ENCODE measurements at regions not wholly inside any gene's neighbourhood (a gene's known extent, or its start where the extent isn't known, plus 50 kb on each side); places are given as distances from the start of the nearest gene placed in this dataset.

DNA sequence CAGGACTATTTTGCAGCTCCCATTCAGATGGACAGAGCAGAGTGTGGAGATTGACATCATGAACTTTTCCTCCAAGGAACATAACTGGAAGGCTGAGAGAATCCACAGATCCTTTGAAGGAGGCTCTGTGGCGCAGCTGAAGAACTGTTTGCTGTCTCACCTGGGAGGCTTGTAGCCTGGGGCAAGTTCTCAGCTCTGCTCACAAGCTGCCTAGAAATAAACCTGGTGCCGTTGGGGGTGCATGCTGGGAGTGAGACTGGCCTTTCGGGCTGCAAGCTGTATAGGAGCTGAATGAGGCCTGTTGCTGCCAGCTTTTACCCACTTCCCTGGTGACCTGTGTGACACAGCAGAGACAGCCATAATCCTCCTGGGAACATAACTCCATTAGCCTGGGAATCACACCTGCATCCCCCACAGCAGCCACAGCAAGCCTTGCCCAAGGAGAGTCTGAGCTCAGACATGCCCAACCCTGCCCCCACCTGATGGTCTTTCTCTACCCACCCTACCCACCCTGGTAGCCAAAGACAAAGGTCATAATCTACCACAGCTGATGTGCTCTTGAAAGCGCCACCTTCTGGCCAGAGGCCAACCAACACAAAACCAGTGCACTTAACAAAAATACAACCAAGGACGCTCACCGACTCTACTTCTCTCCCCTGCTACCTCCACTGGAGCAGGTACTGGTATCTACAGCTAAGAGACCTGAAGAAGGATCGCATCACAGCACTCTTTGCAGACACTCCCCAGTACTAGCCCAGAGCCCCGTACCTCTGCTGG is 205.1 kb upstream of the MRPS30 start:
- WGBS, 2 donors (ENCODE audit: low coverage in 1 of 2) = 80% methylated on average over 8 of the region's 8 CpGs; no CpG with 5 or more reads in 1 of the 2 donors
- in situ Hi-C loops (cut with MboI; ENCODE audit: low pct_ligation_motif_present in 1 of 4, low pct_unique_long_range_greater_than_20kb in 1 of 4, low sequenced_read_pairs in 3 of 4) = no loop called here
- TF ChIP-seq POLR2A (IDR thresholded peaks at IDR 0.05) (no peak), POLR2AphosphoS5 (IDR thresholded peaks at IDR 0.05) (no peak), EP300 (IDR thresholded peaks at IDR 0.05; ENCODE audit: low read depth) (no peak)
- TF ChIP-seq, protein P1, sequence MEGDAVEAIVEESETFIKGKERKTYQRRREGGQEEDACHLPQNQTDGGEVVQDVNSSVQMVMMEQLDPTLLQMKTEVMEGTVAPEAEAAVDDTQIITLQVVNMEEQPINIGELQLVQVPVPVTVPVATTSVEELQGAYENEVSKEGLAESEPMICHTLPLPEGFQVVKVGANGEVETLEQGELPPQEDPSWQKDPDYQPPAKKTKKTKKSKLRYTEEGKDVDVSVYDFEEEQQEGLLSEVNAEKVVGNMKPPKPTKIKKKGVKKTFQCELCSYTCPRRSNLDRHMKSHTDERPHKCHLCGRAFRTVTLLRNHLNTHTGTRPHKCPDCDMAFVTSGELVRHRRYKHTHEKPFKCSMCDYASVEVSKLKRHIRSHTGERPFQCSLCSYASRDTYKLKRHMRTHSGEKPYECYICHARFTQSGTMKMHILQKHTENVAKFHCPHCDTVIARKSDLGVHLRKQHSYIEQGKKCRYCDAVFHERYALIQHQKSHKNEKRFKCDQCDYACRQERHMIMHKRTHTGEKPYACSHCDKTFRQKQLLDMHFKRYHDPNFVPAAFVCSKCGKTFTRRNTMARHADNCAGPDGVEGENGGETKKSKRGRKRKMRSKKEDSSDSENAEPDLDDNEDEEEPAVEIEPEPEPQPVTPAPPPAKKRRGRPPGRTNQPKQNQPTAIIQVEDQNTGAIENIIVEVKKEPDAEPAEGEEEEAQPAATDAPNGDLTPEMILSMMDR (IDR thresholded peaks at IDR 0.05) = no peak

DNA sequence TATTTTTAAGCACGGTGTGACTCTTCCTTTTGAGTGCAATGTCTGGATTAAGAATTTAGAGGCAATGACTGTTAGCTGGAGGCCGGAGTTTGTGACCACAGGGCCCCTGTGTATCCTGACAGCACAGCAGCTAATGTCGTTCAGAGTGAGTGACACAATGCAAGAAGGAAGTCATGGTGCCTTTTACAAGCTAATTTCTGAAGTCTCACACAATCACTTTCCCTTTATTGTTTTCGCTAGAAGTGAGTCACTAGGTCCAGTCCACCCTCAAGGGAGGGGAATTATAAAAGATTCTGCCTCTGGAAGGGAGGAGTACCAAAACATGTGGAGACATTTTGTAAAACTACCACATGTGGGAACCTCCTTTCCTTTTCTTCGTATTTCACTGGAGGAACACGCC is 185.5 kb upstream of the FGF10 start:
- H3K4me1 ChIP-seq = no peaks in the 10 kb centered on the region
- intact Hi-C loops (cut with DNase I; ENCODE audit: low total_unique reads) = no loop called here
- H3K36me3 ChIP-seq = no peaks in the 10 kb centered on the region
- DNase-seq = no peak
- WGBS, 2 donors (ENCODE audit: low coverage in 1 of 2) = 54 to 76% methylated on average over 5 to 6 of the region's 6 CpGs
- H3K9me3 ChIP-seq = no peaks in the 10 kb centered on the region
- H3K27ac ChIP-seq = no peak overlapping the region
- in situ Hi-C loops (cut with MboI; ENCODE audit: low pct_ligation_motif_present in 1 of 4, low pct_unique_long_range_greater_than_20kb in 1 of 4, low sequenced_read_pairs in 3 of 4) = no loop called here
- no peaks in the 10 kb centered on the region for H3K27me3 ChIP-seq
- no peak for TF ChIP-seq EP300 (IDR thresholded peaks at IDR 0.05; ENCODE audit: low read depth)
- TF ChIP-seq POLR2A (IDR thresholded peaks at IDR 0.05) = no peak
- TF ChIP-seq, protein P1 (IDR thresholded peaks at IDR 0.05) = no peak
- no peak for TF ChIP-seq POLR2AphosphoS5 (IDR thresholded peaks at IDR 0.05)
- no peak overlapping the region for H3K4me3 ChIP-seq

More for the DNA sequence above, 205.1 kb upstream of the MRPS30 start:
- Histone ChIP-seq H3K27ac (no peak overlapping the region), H3K36me3 (no peaks in the 10 kb centered on the region), H3K27me3 (no peaks in the 10 kb centered on the region), H3K4me3 (no peak overlapping the region), H3K4me1 (no peaks in the 10 kb centered on the region), H3K9me3 (peaks cover 0 to 5% of the 10 kb centered on the region in 2 donors)
- intact Hi-C loops (cut with DNase I; ENCODE audit: low total_unique reads) = no loop called here
- DNase-seq = no peak

DNA sequence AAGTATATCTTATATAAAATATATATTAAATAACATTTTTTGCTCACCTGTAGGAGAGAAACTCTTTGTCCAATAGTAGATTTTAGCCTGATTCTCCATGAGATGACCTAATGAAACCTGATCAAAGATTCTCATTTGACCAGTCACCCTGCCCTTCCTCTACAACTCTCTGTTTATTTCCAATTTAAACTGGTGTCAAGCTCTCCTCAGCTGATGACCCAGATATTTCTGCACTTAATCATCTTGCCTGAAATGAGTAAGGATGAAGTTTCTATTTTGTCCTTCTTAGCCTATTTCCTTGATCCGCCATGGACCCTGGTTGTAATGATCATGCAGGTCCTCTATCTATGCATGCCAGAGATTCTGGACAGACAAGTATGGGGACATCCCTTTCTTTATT is 179.3 kb upstream of the FGF10 start:
- intact Hi-C loops (cut with DNase I; ENCODE audit: low total_unique reads) = no loop called here
- Histone ChIP-seq H3K9me3 (no peaks in the 10 kb centered on the region), H3K27ac (no peak overlapping the region), H3K4me1 (no peaks in the 10 kb centered on the region), H3K36me3 (no peaks in the 10 kb centered on the region), H3K27me3 (no peaks in the 10 kb centered on the region), H3K4me3 (no peak overlapping the region)
- TF ChIP-seq EP300 (IDR thresholded peaks at IDR 0.05; ENCODE audit: low read depth) (no peak), POLR2A (IDR thresholded peaks at IDR 0.05) (no peak), POLR2AphosphoS5 (IDR thresholded peaks at IDR 0.05) (no peak)
- TF ChIP-seq, protein P1 (IDR thresholded peaks at IDR 0.05) = no peak
- in situ Hi-C loops (cut with MboI; ENCODE audit: low pct_ligation_motif_present in 1 of 4, low pct_unique_long_range_greater_than_20kb in 1 of 4, low sequenced_read_pairs in 3 of 4) = no loop called here
- no peak for DNase-seq
- 100% methylated on average over 1 of the region's 1 CpG for WGBS, 2 donors (ENCODE audit: low coverage in 1 of 2)

DNA sequence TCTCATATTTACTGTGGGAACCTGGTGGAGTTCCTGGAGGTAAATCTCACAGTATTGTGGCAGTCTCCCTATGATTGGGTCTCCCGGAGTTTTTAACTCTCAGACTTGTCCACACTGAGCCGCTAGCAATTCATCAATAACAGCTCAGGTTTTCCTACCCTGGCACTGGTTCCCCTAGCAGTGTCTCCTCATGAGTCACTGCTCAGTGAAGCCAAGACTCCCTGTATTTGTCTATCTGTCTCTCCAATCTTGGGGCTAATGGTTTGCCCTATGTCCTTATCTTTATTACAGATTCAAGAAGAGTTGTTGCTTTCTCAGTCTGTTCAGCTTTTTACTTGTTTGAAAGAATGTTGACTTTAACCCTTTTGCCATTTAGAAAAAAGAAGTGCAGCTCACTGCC is 176.7 kb upstream of the FGF10 start:
- TF ChIP-seq EP300 (IDR thresholded peaks at IDR 0.05; ENCODE audit: low read depth) = no peak
- TF ChIP-seq, protein P1 (IDR thresholded peaks at IDR 0.05) = no peak
- no peak for TF ChIP-seq POLR2A (IDR thresholded peaks at IDR 0.05)
- no peak for TF ChIP-seq POLR2AphosphoS5 (IDR thresholded peaks at IDR 0.05)
- intact Hi-C loops (cut with DNase I; ENCODE audit: low total_unique reads) (no loop called here), in situ Hi-C loops (cut with MboI; ENCODE audit: low pct_ligation_motif_present in 1 of 4, low pct_unique_long_range_greater_than_20kb in 1 of 4, low sequenced_read_pairs in 3 of 4) (no loop called here)
- no peaks in the 10 kb centered on the region for H3K9me3 ChIP-seq
- H3K27me3 ChIP-seq = no peaks in the 10 kb centered on the region
- no peaks in the 10 kb centered on the region for H3K36me3 ChIP-seq
- H3K4me3 ChIP-seq = no peak overlapping the region
- H3K27ac ChIP-seq = no peak overlapping the region
- H3K4me1 ChIP-seq = no peaks in the 10 kb centered on the region
- WGBS, 2 donors (ENCODE audit: low coverage in 1 of 2) = 69 to 100% methylated on average over 1 to 2 of the region's 2 CpGs
- DNase-seq = no peak
